NB4 (cell line): ENCODE measurements at regions not wholly inside any gene's neighbourhood (a gene's known extent, or its start where the extent isn't known, plus 50 kb on each side); places are given as distances from the start of the nearest gene placed in this dataset.

Experiments
- POLR2A ChIP-seq: IDR thresholded peaks from 2 replicates; pipeline ENCODE4 v1.6.1; 2011; ENCODE audit warnings: mild to moderate bottlenecking; ENCODE audit not compliant: insufficient read length; ENCODE audit errors: extremely low read depth
- TF ChIP-seq, protein P1 (sequence below): IDR thresholded peaks from one replicate; pipeline ENCODE4 v1.5.1; 2012; ENCODE audit warnings: low read depth, low read length
- TF ChIP-seq, protein P2 (sequence below): IDR thresholded peaks from 2 replicates; pipeline ENCODE4 v1.6.1; 2011; ENCODE audit warnings: low read depth, low read length

DNA sequence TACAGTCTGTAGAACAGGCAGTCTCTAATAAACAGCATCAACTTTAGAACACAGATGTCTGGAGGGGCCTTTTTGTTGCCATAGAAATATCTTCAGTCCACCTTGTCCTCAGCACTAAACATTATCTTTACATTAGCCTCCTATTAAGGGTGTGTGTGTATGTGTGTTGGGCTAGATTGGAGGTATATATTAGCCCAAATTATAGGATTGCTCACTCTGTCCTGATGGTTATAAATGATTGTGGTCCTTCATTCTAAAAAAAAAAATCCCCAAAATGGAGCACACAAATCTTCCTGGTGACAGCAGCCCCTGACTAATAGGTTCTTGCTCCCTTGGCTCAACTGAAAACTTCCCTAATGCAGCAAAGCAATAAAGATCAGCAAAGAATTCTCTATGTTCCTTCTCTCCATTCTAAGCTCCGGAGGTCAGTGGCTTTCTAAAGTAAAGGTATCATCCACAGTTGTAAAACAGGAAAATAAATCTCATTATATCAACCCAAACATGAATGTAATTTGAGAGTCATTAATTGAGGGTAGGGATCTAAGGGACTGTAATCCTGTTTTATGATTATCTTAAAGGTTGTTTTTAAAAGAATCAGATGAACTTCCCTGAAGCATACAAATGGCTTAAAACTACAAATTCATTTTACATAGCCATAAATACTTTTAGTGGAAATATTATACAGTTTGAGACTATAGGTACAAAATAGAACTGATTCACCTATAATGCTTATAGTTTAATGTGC is 232.7 kb downstream of the KLF12 start:
- TF ChIP-seq, protein P1, sequence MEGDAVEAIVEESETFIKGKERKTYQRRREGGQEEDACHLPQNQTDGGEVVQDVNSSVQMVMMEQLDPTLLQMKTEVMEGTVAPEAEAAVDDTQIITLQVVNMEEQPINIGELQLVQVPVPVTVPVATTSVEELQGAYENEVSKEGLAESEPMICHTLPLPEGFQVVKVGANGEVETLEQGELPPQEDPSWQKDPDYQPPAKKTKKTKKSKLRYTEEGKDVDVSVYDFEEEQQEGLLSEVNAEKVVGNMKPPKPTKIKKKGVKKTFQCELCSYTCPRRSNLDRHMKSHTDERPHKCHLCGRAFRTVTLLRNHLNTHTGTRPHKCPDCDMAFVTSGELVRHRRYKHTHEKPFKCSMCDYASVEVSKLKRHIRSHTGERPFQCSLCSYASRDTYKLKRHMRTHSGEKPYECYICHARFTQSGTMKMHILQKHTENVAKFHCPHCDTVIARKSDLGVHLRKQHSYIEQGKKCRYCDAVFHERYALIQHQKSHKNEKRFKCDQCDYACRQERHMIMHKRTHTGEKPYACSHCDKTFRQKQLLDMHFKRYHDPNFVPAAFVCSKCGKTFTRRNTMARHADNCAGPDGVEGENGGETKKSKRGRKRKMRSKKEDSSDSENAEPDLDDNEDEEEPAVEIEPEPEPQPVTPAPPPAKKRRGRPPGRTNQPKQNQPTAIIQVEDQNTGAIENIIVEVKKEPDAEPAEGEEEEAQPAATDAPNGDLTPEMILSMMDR, result no peak
- TF ChIP-seq POLR2A, result no peak
- TF ChIP-seq, protein P2, sequence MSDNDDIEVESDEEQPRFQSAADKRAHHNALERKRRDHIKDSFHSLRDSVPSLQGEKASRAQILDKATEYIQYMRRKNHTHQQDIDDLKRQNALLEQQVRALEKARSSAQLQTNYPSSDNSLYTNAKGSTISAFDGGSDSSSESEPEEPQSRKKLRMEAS, result no peak
